ENCODE measurements at regions not wholly inside any gene's neighbourhood (a gene's known extent, or its start where the extent isn't known, plus 50 kb on each side); places are given as distances from the start of the nearest gene placed in this dataset.

- no peak for DNase-seq
- no peaks in the 10 kb centered on the region for H3K36me3 Mint-ChIP-seq (ENCODE audit: unreplicated experiment)
- H3K9me3 Mint-ChIP-seq (ENCODE audit: unreplicated experiment) = no peaks in the 10 kb centered on the region
- TF ChIP-seq CTCF (IDR thresholded peaks at IDR 0.05; ENCODE audit: partially characterized antibody, unreplicated experiment) = no peak
- H3K4me1 Mint-ChIP-seq (ENCODE audit: low read depth, unreplicated experiment) = peaks cover 8% of the 10 kb centered on the region
- H3K27me3 Mint-ChIP-seq (ENCODE audit: unreplicated experiment) = peaks cover 1% of the 10 kb centered on the region
- H3K27ac Mint-ChIP-seq (ENCODE audit: unreplicated experiment) = no peak overlapping the region
- H3K4me3 Mint-ChIP-seq (ENCODE audit: unreplicated experiment) = no peak overlapping the region
Measured at GRCh38 chr11:127461241-127462064, 460.9 kb upstream of the KIRREL3 start.

- DNase-seq = no peak
- H3K9me3 Mint-ChIP-seq (ENCODE audit: unreplicated experiment) = no peaks in the 10 kb centered on the region
- no peak for TF ChIP-seq CTCF (IDR thresholded peaks at IDR 0.05; ENCODE audit: partially characterized antibody, unreplicated experiment)
- H3K4me3 Mint-ChIP-seq (ENCODE audit: unreplicated experiment) = no peak overlapping the region
- peaks cover 3% of the 10 kb centered on the region for H3K27me3 Mint-ChIP-seq (ENCODE audit: unreplicated experiment)
- H3K27ac Mint-ChIP-seq (ENCODE audit: unreplicated experiment) = no peak overlapping the region
- H3K4me1 Mint-ChIP-seq (ENCODE audit: low read depth, unreplicated experiment) = peaks cover 11% of the 10 kb centered on the region
- H3K36me3 Mint-ChIP-seq (ENCODE audit: unreplicated experiment) = no peaks in the 10 kb centered on the region
Measured at GRCh38 chr11:127458561-127458960, 458.0 kb upstream of the KIRREL3 start.

- Mint-ChIP-seq H3K9me3 (ENCODE audit: unreplicated experiment) (no peaks in the 10 kb centered on the region), H3K4me3 (ENCODE audit: unreplicated experiment) (no peak overlapping the region), H3K27ac (ENCODE audit: unreplicated experiment) (no peak overlapping the region), H3K4me1 (ENCODE audit: low read depth, unreplicated experiment) (peaks cover 16% of the 10 kb centered on the region), H3K36me3 (ENCODE audit: unreplicated experiment) (no peaks in the 10 kb centered on the region), H3K27me3 (ENCODE audit: unreplicated experiment) (peaks cover 3% of the 10 kb centered on the region)
- DNase-seq = no peak
- no peak for TF ChIP-seq CTCF (IDR thresholded peaks at IDR 0.05; ENCODE audit: partially characterized antibody, unreplicated experiment)
Measured at GRCh38 chr11:127454856-127455255, 454.3 kb upstream of the KIRREL3 start.

GRCh38 chr11:127452533-127452932 lies 452.0 kb upstream of the KIRREL3 start:
- no peaks in the 10 kb centered on the region for H3K9me3 Mint-ChIP-seq (ENCODE audit: unreplicated experiment)
- no peak for DNase-seq
- H3K27ac Mint-ChIP-seq (ENCODE audit: unreplicated experiment) = no peak overlapping the region
- peaks cover 11% of the 10 kb centered on the region for H3K4me1 Mint-ChIP-seq (ENCODE audit: low read depth, unreplicated experiment)
- TF ChIP-seq CTCF (IDR thresholded peaks at IDR 0.05; ENCODE audit: partially characterized antibody, unreplicated experiment) = no peak
- H3K4me3 Mint-ChIP-seq (ENCODE audit: unreplicated experiment) = no peak overlapping the region
- peaks cover 3% of the 10 kb centered on the region for H3K27me3 Mint-ChIP-seq (ENCODE audit: unreplicated experiment)
- no peaks in the 10 kb centered on the region for H3K36me3 Mint-ChIP-seq (ENCODE audit: unreplicated experiment)

GRCh38 chr11:127451861-127452260 lies 451.3 kb upstream of the KIRREL3 start:
- Mint-ChIP-seq H3K4me3 (ENCODE audit: unreplicated experiment) (no peak overlapping the region), H3K27ac (ENCODE audit: unreplicated experiment) (peak overlapping the region; percentile 29), H3K27me3 (ENCODE audit: unreplicated experiment) (peaks cover 3% of the 10 kb centered on the region), H3K4me1 (ENCODE audit: low read depth, unreplicated experiment) (peaks cover 11% of the 10 kb centered on the region), H3K36me3 (ENCODE audit: unreplicated experiment) (no peaks in the 10 kb centered on the region), H3K9me3 (ENCODE audit: unreplicated experiment) (no peaks in the 10 kb centered on the region)
- TF ChIP-seq CTCF (IDR thresholded peaks at IDR 0.05; ENCODE audit: partially characterized antibody, unreplicated experiment) = no peak
- peak; percentile 24 for DNase-seq
